B cell (primary cell): ENCODE measurements at regions not wholly inside any gene's neighbourhood (a gene's known extent, or its start where the extent isn't known, plus 50 kb on each side); places are given as distances from the start of the nearest gene placed in this dataset.

Experiments
- ATAC-seq: fragments of 200-7000 bp; cut with Tn5 transposase; one replicate; pipeline ENCODE4 v1.10.0; 2021; ENCODE audit warnings: low read depth, mild to moderate bottlenecking, moderate number of reproducible peaks, moderate library complexity
- CTCF ChIA-PET: fragments of 350-600 bp; sonication (Branson Sonifier 250); formaldehyde crosslinking; loops from one replicate; lab custom pipeline; 2021; ENCODE audit warnings: antibody characterized with exemption, inconsistent platforms; lab: Charles Lee
- POLR2A ChIA-PET: fragments of 350-600 bp; sonication (Branson Sonifier 250); formaldehyde crosslinking; loops from one replicate; lab custom pipeline; 2021; ENCODE audit warnings: antibody characterized with exemption; lab: Charles Lee
- DNase-seq: peaks from one replicate; pipeline ENCODE4 v3.0.0; 2013
- H2AFZ ChIP-seq: 2 replicates; pipeline ENCODE4 v1.6.1; 2012; ENCODE audit warnings: mild to moderate bottlenecking, low read depth, low read length; ENCODE audit not compliant: insufficient read depth, poor library complexity, severe bottlenecking
- H3K27ac ChIP-seq, 2 donors: 1 replicate in 1 of 2; 2 replicates in 1 of 2; pipeline ENCODE4 v1.5.1; 2012 to 2013; ENCODE audit warnings: low read length in 2 of 2, mild to moderate bottlenecking in 2 of 2, moderate library complexity in 1 of 2
- H3K27me3 ChIP-seq, 4 experiments: fragments of 200-600 bp in 1 of 4; sonication (generic) in 1 of 4; replicated peaks in 1 of 4; 1 replicate in 2 of 4; 2 replicates in 2 of 4; pipeline versions ENCODE4 v1.6.1 to v1.7.0; 2013 to 2016; ENCODE audit warnings: low read length in 3 of 4, mild to moderate bottlenecking in 2 of 4, mixed read lengths in 1 of 4, moderate library complexity in 1 of 4; ENCODE audit not compliant: insufficient read depth in 4 of 4, control insufficient read depth in 3 of 4; ENCODE audit errors: control extremely low read depth in 1 of 4
- H3K36me3 ChIP-seq, 2 experiments: replicated peaks in 1 of 2; 1 replicate in 1 of 2; 2 replicates in 1 of 2; pipeline versions ENCODE4 v1.6.1 to v1.7.1; 2013; ENCODE audit warnings: low read length in 1 of 2; ENCODE audit not compliant: insufficient read depth in 2 of 2, control insufficient read depth in 1 of 2; ENCODE audit errors: control extremely low read depth in 1 of 2, extremely low read depth in 1 of 2
- H3K4me1 ChIP-seq, 2 donors: fragments of 200-600 bp in 1 of 2; sonication (generic) in 1 of 2; 1 replicate in 1 of 2; 2 replicates in 1 of 2; pipeline versions ENCODE4 v1.5.1 to v1.6.1; 2013 to 2017; ENCODE audit warnings: low read length in 2 of 2; ENCODE audit not compliant: control insufficient read depth in 2 of 2, insufficient read depth in 2 of 2
- H3K4me2 ChIP-seq: replicated peaks from 2 replicates; pipeline ENCODE3; 2012; ENCODE audit warnings: mild to moderate bottlenecking, low read depth, low read length; ENCODE audit not compliant: poor library complexity, severe bottlenecking
- H3K4me3 ChIP-seq, 5 experiments: fragments of 200-600 bp in 1 of 5; sonication (generic) in 1 of 5; 1 replicate in 3 of 5; 2 replicates in 2 of 5; pipeline versions ENCODE4 v1.5.1 to v1.7.0; 2011 to 2016; ENCODE audit warnings: low read length in 4 of 5, mild to moderate bottlenecking in 4 of 5, low read depth in 2 of 5, control low read depth in 1 of 5, moderate library complexity in 1 of 5; ENCODE audit not compliant: insufficient read depth in 1 of 5; ENCODE audit errors: control extremely low read depth in 1 of 5, extremely low read depth in 1 of 5
- H3K79me2 ChIP-seq: fragments of 200-600 bp; sonication (generic); one replicate; pipeline ENCODE4 v1.6.0; 2016; ENCODE audit warnings: low read length; ENCODE audit not compliant: control insufficient read depth, insufficient read depth
- H3K9ac ChIP-seq: fragments of 200-600 bp; sonication (generic); 2 replicates; pipeline ENCODE4 v1.6.1; 2017; ENCODE audit warnings: mild to moderate bottlenecking, low read length, moderate library complexity
- H3K9me3 ChIP-seq, 3 donors: one replicate each; pipeline versions ENCODE4 v1.6.1 to v1.7.1; 2013; ENCODE audit warnings: low read length in 2 of 3; ENCODE audit not compliant: control insufficient read depth in 2 of 3, insufficient read depth in 1 of 3; ENCODE audit errors: control extremely low read depth in 1 of 3
- H4K20me1 ChIP-seq: 2 replicates; pipeline ENCODE4 v1.6.0; 2012; ENCODE audit warnings: mild to moderate bottlenecking, low read length; ENCODE audit not compliant: insufficient read depth, control insufficient read depth, poor library complexity, severe bottlenecking
- H3K27ac Mint-ChIP-seq: one replicate; pipeline ENCODE4 v1.8.0; 2021; ENCODE audit warnings: mixed read lengths
- H3K27me3 Mint-ChIP-seq: one replicate; pipeline ENCODE4 v1.8.0; 2021; ENCODE audit warnings: mixed read lengths
- H3K4me1 Mint-ChIP-seq: one replicate; pipeline ENCODE4 v1.8.0; 2021; ENCODE audit warnings: mixed read lengths
- H3K4me3 Mint-ChIP-seq: one replicate; pipeline ENCODE4 v1.8.0; 2021; ENCODE audit warnings: mixed read lengths
- H3K9me3 Mint-ChIP-seq: one replicate; pipeline ENCODE4 v1.8.0; 2022; ENCODE audit warnings: mixed read lengths; ENCODE audit not compliant: insufficient read depth
- CTCF ChIP-seq: fragments of 200-600 bp; IDR thresholded peaks from one replicate; pipeline ENCODE4 v1.8.0; 2022; ENCODE audit warnings: antibody characterized with exemption, mild to moderate bottlenecking
- EZH2 ChIP-seq: IDR thresholded peaks from 2 replicates; pipeline ENCODE4 v1.6.1; 2012; ENCODE audit warnings: borderline replicate concordance, low read depth, mild to moderate bottlenecking, moderate library complexity, low read length; ENCODE audit not compliant: insufficient read depth, poor library complexity, severe bottlenecking
- WGBS: methylation state at CpG from one replicate; pipeline ENCODE4 v1.1.5; 2013; ENCODE audit warnings: missing lambda C conversion rate; ENCODE audit not compliant: insufficient coverage; 5-methylcytosine and 5-hydroxymethylcytosine counted together
- intact Hi-C: fragments of 100-400 bp; cut with micrococcal nuclease; formaldehyde crosslinking; loops from one replicate; pipeline ENCODE4 v1.10.0; 2022

GRCh38 chr2:150569761-150570160, 82.3 kb upstream of the RND3 start:
- TF ChIP-seq CTCF: no peak
- TF ChIP-seq EZH2: no peak
- H3K4me3 ChIP-seq: no peak overlapping the region
- ChIA-PET POLR2A (no interaction called here), CTCF (no interaction called here)
- H3K4me1 ChIP-seq: no peaks in the 10 kb centered on the region
- H3K27me3 Mint-ChIP-seq: no peaks in the 10 kb centered on the region
- H3K9me3 ChIP-seq: no peaks in the 10 kb centered on the region
- ATAC-seq: no peak
- no peak overlapping the region for H3K4me2 ChIP-seq
- DNase-seq: no peak
- H3K27ac ChIP-seq: no peak overlapping the region
- no peak overlapping the region for H3K9ac ChIP-seq
- H3K4me3 Mint-ChIP-seq: no peak overlapping the region
- H2AFZ ChIP-seq: no peak overlapping the region
- no peaks in the 10 kb centered on the region for H3K9me3 Mint-ChIP-seq
- no peaks in the 10 kb centered on the region for H3K27me3 ChIP-seq
- intact Hi-C loops: no loop called here
- no peak overlapping the region for H3K27ac Mint-ChIP-seq
- 84% methylated on average over 3 of the region's 4 CpGs for WGBS
- H3K36me3 ChIP-seq: no peaks in the 10 kb centered on the region
- no peaks in the 10 kb centered on the region for H3K4me1 Mint-ChIP-seq
- H3K79me2 ChIP-seq: no peaks in the 10 kb centered on the region
- no peaks in the 10 kb centered on the region for H4K20me1 ChIP-seq

GRCh38 chr2:150567771-150568301, 80.4 kb upstream of the RND3 start:
- Histone ChIP-seq H3K36me3 (no peaks in the 10 kb centered on the region), H3K27ac (no peak overlapping the region), H3K4me3 (no peak overlapping the region), H2AFZ (no peak overlapping the region), H3K9ac (no peak overlapping the region), H3K27me3 (no peaks in the 10 kb centered on the region), H3K4me2 (no peak overlapping the region), H3K9me3 (peaks cover 0 to 3% (median 0%) of the 10 kb centered on the region in 3 donors), H4K20me1 (no peaks in the 10 kb centered on the region), H3K79me2 (no peaks in the 10 kb centered on the region), H3K4me1 (no peaks in the 10 kb centered on the region)
- WGBS: no CpG with 5 or more reads among the region's 4 CpGs
- Mint-ChIP-seq H3K4me1 (no peaks in the 10 kb centered on the region), H3K4me3 (no peak overlapping the region), H3K27ac (no peak overlapping the region), H3K27me3 (no peaks in the 10 kb centered on the region), H3K9me3 (no peaks in the 10 kb centered on the region)
- TF ChIP-seq EZH2: no peak
- no peak for TF ChIP-seq CTCF
- ChIA-PET POLR2A (no interaction called here), CTCF (no interaction called here)
- ATAC-seq: no peak
- intact Hi-C loops: no loop called here
- no peak for DNase-seq
